Ascending aorta (tissue), 2 donors: ENCODE measurements at regions not wholly inside any gene's neighbourhood (a gene's known extent, or its start where the extent isn't known, plus 50 kb on each side); places are given as distances from the start of the nearest gene placed in this dataset.

Experiments used
- DNase-seq, 2 donors: peaks; one replicate each; pipeline ENCODE4 v3.0.0-alpha.2; 2019; ENCODE audit warnings: low spot score in 2 of 2
- H3K27ac ChIP-seq, 2 donors: fragments of 200-600 bp; sonication (generic); one replicate each; pipeline ENCODE4 v1.5.1; 2016 to 2017; ENCODE audit warnings: mild to moderate bottlenecking in 1 of 2
- H3K27me3 ChIP-seq: fragments of 200-600 bp; sonication (generic); one replicate; pipeline ENCODE4 v1.5.1; 2017
- H3K36me3 ChIP-seq, 2 donors: fragments of 200-600 bp; sonication (generic); one replicate each; pipeline ENCODE4 v1.5.1; 2016
- H3K4me1 ChIP-seq, 2 donors: fragments of 200-600 bp; sonication (generic); one replicate each; pipeline ENCODE4 v1.5.1; 2016 to 2017; ENCODE audit warnings: mild to moderate bottlenecking in 1 of 2
- H3K4me3 ChIP-seq, 2 donors: fragments of 200-600 bp; sonication (generic); one replicate each; pipeline ENCODE4 v1.5.1; 2016 to 2017; ENCODE audit warnings: mild to moderate bottlenecking in 1 of 2
- H3K9me3 ChIP-seq, 2 donors: fragments of 200-600 bp; sonication (generic); one replicate each; pipeline ENCODE4 v1.5.1; 2016
- intact Hi-C: fragments of 100-400 bp; cut with DNase I; formaldehyde crosslinking; loops from one replicate; pipeline ENCODE4 v1.15.1; 2023
- TF ChIP-seq, protein P1 (sequence below), 3 experiments: fragments of 200-600 bp in 2 of 3; fragments of 450-650 bp in 1 of 3; sonication (generic) in 2 of 3; IDR thresholded peaks; one replicate each; pipeline ENCODE4 v1.5.1; 2016 to 2019; ENCODE audit warnings: antibody characterized with exemption in 3 of 3, mild to moderate bottlenecking in 1 of 3, moderate library complexity in 1 of 3

DNA sequence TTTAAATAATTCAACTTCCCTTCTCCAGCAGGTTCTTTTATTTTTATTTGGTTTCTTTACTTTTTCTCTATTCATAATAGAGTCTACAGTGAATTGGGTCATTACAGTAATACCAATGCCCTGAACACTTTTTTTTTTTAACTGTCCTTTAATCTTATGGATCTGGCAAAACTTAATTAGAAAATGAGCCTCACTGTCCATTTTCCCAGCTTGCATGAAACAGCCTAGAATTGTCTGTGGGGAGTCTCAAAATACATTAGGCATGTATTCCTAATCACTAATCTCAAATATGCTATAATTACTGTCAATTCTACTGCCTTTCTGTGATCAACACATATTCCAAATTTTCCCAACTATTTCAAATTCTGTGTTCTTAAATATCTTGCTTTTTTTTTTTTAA is 406.8 kb downstream of the ANXA1 start:
- no peak overlapping the region for H3K27ac ChIP-seq
- intact Hi-C loops: no loop called here
- no peak overlapping the region for H3K4me3 ChIP-seq
- TF ChIP-seq, protein P1, sequence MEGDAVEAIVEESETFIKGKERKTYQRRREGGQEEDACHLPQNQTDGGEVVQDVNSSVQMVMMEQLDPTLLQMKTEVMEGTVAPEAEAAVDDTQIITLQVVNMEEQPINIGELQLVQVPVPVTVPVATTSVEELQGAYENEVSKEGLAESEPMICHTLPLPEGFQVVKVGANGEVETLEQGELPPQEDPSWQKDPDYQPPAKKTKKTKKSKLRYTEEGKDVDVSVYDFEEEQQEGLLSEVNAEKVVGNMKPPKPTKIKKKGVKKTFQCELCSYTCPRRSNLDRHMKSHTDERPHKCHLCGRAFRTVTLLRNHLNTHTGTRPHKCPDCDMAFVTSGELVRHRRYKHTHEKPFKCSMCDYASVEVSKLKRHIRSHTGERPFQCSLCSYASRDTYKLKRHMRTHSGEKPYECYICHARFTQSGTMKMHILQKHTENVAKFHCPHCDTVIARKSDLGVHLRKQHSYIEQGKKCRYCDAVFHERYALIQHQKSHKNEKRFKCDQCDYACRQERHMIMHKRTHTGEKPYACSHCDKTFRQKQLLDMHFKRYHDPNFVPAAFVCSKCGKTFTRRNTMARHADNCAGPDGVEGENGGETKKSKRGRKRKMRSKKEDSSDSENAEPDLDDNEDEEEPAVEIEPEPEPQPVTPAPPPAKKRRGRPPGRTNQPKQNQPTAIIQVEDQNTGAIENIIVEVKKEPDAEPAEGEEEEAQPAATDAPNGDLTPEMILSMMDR (IDR thresholded peaks at IDR 0.05): no peak
- DNase-seq: no peak
- H3K36me3 ChIP-seq: no peaks in the 10 kb centered on the region
- no peaks in the 10 kb centered on the region for H3K27me3 ChIP-seq
- no peaks in the 10 kb centered on the region for H3K9me3 ChIP-seq
- H3K4me1 ChIP-seq: no peaks in the 10 kb centered on the region

DNA sequence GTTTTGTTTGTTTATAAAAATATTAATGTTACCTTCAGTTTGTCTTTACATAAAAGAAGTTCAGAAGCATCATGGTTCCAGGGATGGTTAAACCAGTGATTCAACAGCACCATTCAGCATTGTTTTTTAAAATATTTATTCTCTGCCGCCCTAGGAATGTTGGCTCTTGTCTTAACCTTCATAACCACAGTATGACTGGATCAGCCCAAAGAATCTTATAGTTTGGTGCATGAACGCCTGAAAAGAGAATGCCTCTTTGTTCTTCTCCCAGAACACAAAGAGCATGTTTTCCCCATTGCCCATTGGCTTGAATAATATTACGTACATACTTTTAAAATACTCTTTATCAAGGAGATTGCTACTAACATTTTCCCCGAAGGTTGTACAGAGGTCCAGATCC is 413.4 kb downstream of the ANXA1 start:
- DNase-seq: no peak
- Histone ChIP-seq H3K4me1 (no peaks in the 10 kb centered on the region), H3K27ac (no peak overlapping the region), H3K27me3 (no peaks in the 10 kb centered on the region), H3K9me3 (no peaks in the 10 kb centered on the region), H3K36me3 (no peaks in the 10 kb centered on the region), H3K4me3 (no peak overlapping the region)
- TF ChIP-seq, protein P1 (IDR thresholded peaks at IDR 0.05): no peak
- intact Hi-C loops: no loop called here

DNA sequence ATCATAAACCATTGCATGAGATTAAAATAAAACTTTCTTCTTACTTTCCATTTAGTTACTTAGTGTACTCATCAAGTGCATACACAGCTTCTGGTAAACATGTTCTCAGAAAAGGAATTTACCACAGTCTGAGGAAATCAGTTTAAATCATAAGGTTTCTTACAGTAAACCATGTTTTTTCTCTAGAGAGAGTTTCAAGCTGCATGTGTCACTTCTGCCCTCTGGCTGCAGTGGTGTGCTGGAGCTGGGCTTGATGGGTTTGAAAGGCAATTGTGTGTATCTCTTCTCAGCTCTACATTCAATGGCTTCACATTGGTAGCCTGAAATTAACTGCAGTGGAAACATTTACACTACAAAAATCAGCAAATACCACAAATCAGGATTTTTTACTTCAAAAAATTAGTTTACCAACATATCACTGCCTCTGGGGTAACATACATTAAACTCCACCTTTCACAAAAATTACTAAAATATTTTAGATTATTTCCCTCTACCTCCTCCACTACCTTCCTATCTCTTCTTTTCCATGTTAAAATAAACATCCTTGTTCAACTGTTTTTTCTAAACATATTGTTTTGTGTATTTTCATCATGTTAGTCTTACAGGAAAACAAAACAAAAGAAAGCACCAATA is 414.3 kb downstream of the ANXA1 start:
- Histone ChIP-seq H3K27me3 (no peaks in the 10 kb centered on the region), H3K27ac (no peak overlapping the region), H3K36me3 (no peaks in the 10 kb centered on the region), H3K4me3 (no peak overlapping the region), H3K4me1 (no peaks in the 10 kb centered on the region), H3K9me3 (no peaks in the 10 kb centered on the region)
- no peak for DNase-seq
- intact Hi-C loops: no loop called here
- TF ChIP-seq, protein P1 (IDR thresholded peaks at IDR 0.05): no peak

DNA sequence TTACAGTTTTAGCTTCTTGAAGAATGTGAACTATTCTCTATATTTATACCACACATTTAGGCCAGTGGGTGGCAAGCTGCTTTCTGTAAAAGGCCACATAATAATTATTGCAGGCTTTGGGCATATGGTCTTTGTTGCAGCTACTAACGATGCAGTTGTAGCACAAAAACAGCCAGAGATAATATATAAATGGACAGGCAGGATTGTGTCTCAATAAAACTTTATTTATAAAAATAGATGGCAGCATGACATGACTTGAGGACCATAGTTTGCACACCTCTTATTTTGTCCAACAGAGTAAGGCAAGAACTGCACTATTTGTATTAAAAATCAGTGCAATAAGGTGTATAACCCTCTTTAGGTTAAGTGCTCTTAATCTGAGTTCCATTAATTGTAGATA is 415.0 kb downstream of the ANXA1 start:
- H3K36me3 ChIP-seq: no peaks in the 10 kb centered on the region
- H3K9me3 ChIP-seq: no peaks in the 10 kb centered on the region
- no peak overlapping the region for H3K4me3 ChIP-seq
- H3K27me3 ChIP-seq: no peaks in the 10 kb centered on the region
- intact Hi-C loops: no loop called here
- DNase-seq: no peak
- no peak overlapping the region for H3K27ac ChIP-seq
- no peaks in the 10 kb centered on the region for H3K4me1 ChIP-seq
- TF ChIP-seq, protein P1 (IDR thresholded peaks at IDR 0.05): no peak

DNA sequence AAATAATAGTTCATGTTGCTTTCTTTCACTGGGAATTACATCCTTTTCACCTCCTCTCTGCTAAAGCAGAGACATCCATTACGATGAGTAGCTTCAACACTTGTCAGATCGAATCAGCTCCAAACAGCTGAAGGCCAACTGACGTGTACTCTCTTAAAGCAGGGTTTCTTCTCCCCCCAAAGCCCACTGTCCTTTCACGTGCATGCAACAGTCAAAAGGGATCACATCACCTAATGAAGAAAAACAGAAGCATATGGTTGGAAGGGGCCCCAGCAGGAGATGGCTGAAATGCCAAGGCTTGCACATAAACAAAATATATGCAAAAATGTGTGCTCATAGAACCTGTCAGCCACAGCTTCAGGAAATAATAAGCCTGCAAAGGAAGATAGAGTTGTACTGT is 421.6 kb downstream of the ANXA1 start:
- DNase-seq: no peak
- Histone ChIP-seq H3K9me3 (no peaks in the 10 kb centered on the region), H3K4me3 (no peak overlapping the region), H3K27ac (no peak overlapping the region), H3K27me3 (no peaks in the 10 kb centered on the region), H3K4me1 (no peaks in the 10 kb centered on the region), H3K36me3 (no peaks in the 10 kb centered on the region)
- intact Hi-C loops: no loop called here
- TF ChIP-seq, protein P1 (IDR thresholded peaks at IDR 0.05): no peak
